ENCODE measurements at regions not wholly inside any gene's neighbourhood (a gene's known extent, or its start where the extent isn't known, plus 50 kb on each side); places are given as distances from the start of the nearest gene placed in this dataset.

DNA sequence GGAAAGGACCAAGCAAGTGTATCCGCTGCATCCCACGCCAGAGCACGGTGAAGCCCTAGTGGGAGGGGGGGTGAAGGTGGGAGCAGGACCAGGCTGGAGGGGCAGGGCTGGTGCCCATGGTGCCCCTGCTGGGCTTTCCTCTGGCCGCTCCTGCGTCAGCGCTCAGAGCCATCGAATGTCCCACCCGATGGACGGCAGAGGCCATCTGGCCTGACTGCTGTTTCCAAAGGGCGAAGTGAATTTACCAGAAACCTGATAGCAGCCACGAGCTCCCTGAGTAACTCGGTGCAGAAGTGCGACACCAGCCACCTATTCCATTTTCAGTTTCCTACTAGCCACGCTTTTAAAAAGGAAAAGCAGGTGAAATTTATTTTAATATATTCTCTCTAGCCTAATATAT lies 203.6 kb upstream of the CIBAR2 start:
- no peak overlapping the region; the same call in 1 of the 2 replicates for H3K27ac ChIP-seq
- no peak for TF ChIP-seq ZFX (IDR thresholded peaks at IDR 0.05)
- TF ChIP-seq CTCF (conservative IDR thresholded peaks at IDR 0.05): no peak

GRCh38 chr16:85316321-85316919 lies 204.1 kb upstream of the CIBAR2 start:
- TF ChIP-seq CTCF (conservative IDR thresholded peaks at IDR 0.05) (peak; percentile 96), ZFX (IDR thresholded peaks at IDR 0.05) (no peak)
- no peak overlapping the region; the same call in 1 of the 2 replicates for H3K27ac ChIP-seq

DNA sequence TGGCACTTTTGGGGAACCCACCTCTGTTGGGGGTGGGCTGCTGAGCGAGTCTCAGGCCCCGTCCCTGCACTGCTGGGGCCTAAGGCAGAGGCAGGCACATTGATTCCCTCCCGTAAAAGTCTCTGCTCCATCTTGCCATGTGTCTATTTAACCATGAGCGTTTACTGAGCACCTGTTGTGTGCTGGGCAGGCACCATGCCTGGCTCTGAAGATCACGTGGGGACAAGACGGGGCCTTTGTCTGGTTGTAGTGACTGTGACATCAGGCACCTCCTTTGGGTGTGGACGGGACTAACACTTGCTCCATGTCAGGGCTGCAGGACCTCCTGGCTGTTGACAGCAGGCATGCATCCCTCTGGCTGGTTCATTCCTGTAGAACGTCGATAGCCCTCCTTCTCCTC lies 204.7 kb upstream of the CIBAR2 start:
- no peak for TF ChIP-seq CTCF (conservative IDR thresholded peaks at IDR 0.05)
- no peak overlapping the region; the same call in 1 of the 2 replicates for H3K27ac ChIP-seq

GRCh38 chr16:85317704-85318103 lies 205.4 kb upstream of the CIBAR2 start:
- no peak for TF ChIP-seq ZFX (IDR thresholded peaks at IDR 0.05)
- H3K27ac ChIP-seq: no peak overlapping the region

- no peak overlapping the region; the same call in 1 of the 2 replicates for H3K27ac ChIP-seq
- TF ChIP-seq ZFX (IDR thresholded peaks at IDR 0.05) (no peak), CTCF (conservative IDR thresholded peaks at IDR 0.05) (no peak)
Measured at GRCh38 chr16:85319208-85319983, 207.1 kb upstream of the CIBAR2 start.

DNA sequence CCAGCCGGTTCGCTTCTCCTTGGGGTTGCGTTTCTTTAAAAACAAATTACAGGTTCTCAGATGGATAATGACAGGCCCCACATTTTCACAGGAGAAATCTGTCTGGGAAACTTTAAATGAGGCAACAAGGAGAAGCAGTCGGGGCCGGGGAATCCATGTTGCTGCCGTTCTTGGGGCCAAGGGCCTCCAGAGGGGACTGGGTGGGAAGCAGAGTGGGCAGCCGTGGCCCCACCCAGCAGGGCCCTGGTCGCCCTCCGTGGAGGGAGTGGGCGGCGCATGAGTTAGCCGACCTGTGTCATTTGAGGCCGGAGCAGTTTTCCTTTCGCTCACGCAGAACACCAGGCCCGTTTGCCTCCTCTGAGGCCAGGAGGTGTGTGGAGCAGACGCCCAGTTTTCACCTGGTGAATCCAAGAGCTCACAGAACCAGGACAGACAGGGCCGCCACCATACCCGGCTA lies 207.7 kb upstream of the CIBAR2 start:
- peak overlapping the region; percentile 91 for H3K27ac ChIP-seq
- TF ChIP-seq ZFX (IDR thresholded peaks at IDR 0.05) (no peak), CTCF (conservative IDR thresholded peaks at IDR 0.05) (no peak)

DNA sequence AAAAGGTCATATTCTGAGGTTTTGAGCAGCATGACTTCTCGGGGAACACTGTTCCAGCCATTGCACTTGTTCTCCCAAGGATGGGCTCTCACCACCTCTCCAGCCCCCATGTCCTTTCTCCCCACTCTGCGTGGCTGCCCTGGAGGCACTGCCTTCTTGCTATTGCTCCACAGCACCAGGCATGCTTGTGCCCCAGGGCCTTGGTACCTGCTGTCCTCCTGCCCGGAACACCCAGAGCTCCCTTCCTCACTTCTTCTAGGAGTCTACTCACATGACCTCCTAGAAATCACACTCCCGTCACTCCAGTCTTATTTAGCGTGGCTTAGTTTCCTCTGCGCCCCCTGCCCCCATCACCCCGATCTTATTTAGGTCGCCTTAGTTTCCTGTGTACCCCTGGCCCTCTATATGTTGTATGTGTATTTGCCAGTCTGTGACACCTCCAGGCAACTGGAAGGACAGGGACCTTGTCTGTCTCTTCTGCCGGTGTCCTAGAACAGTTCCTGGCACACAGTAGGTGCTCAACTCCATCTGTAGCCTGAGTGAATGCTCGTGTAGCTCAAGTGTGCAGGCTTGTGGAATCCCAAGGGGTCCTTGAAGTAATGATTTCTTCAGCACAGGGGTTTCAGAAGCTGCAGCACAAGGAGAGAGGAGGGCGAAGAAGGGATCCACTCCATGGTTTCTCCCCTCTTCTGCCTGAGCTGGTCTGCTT lies 208.6 kb upstream of the CIBAR2 start:
- no peak for TF ChIP-seq CTCF (conservative IDR thresholded peaks at IDR 0.05)
- TF ChIP-seq ZFX (IDR thresholded peaks at IDR 0.05): no peak
- peak overlapping the region; percentile 91 for H3K27ac ChIP-seq

All from C4-2B (cell line).